ENCODE measurements at regions not wholly inside any gene's neighbourhood (a gene's known extent, or its start where the extent isn't known, plus 50 kb on each side); places are given as distances from the start of the nearest gene placed in this dataset.

GRCh38 chr4:20617678-20618396 is 82.4 kb upstream of the PACRGL start:
- no peak for DNase-seq (ENCODE audit: low spot score)
- Mint-ChIP-seq H3K9me3 (ENCODE audit: unreplicated experiment) (no peaks in the 10 kb centered on the region), H3K36me3 (ENCODE audit: low read depth, unreplicated experiment) (no peaks in the 10 kb centered on the region), H3K27ac (ENCODE audit: unreplicated experiment) (no peak overlapping the region), H3K4me1 (ENCODE audit: unreplicated experiment) (no peaks in the 10 kb centered on the region), H3K27me3 (ENCODE audit: unreplicated experiment) (peaks cover 4% of the 10 kb centered on the region), H3K4me3 (ENCODE audit: unreplicated experiment) (no peak overlapping the region)
- TF ChIP-seq CTCF (IDR thresholded peaks at IDR 0.05; ENCODE audit: unreplicated experiment): no peak

GRCh38 chr4:20618731-20619130 is 81.5 kb upstream of the PACRGL start:
- no peaks in the 10 kb centered on the region for H3K4me1 Mint-ChIP-seq (ENCODE audit: unreplicated experiment)
- H3K4me3 Mint-ChIP-seq (ENCODE audit: unreplicated experiment): no peak overlapping the region

GRCh38 chr4:20621476-20621875 is 78.8 kb upstream of the PACRGL start:
- DNase-seq (ENCODE audit: low spot score): no peak
- Mint-ChIP-seq H3K36me3 (ENCODE audit: low read depth, unreplicated experiment) (no peaks in the 10 kb centered on the region), H3K9me3 (ENCODE audit: unreplicated experiment) (no peaks in the 10 kb centered on the region), H3K4me3 (ENCODE audit: unreplicated experiment) (no peak overlapping the region), H3K27me3 (ENCODE audit: unreplicated experiment) (peaks cover 3% of the 10 kb centered on the region), H3K4me1 (ENCODE audit: unreplicated experiment) (no peaks in the 10 kb centered on the region), H3K27ac (ENCODE audit: unreplicated experiment) (no peak overlapping the region)
- TF ChIP-seq CTCF (IDR thresholded peaks at IDR 0.05; ENCODE audit: unreplicated experiment): no peak

More at GRCh38 chr4:20618731-20619130, 81.5 kb upstream of the PACRGL start:
- TF ChIP-seq CTCF (IDR thresholded peaks at IDR 0.05; ENCODE audit: unreplicated experiment): no peak
- Mint-ChIP-seq H3K36me3 (ENCODE audit: low read depth, unreplicated experiment) (no peaks in the 10 kb centered on the region), H3K27ac (ENCODE audit: unreplicated experiment) (no peak overlapping the region), H3K27me3 (ENCODE audit: unreplicated experiment) (peaks cover 3% of the 10 kb centered on the region), H3K9me3 (ENCODE audit: unreplicated experiment) (no peaks in the 10 kb centered on the region)
- no peak for DNase-seq (ENCODE audit: low spot score)

GRCh38 chr4:20622701-20623100 is 77.6 kb upstream of the PACRGL start:
- no peaks in the 10 kb centered on the region for H3K9me3 Mint-ChIP-seq (ENCODE audit: unreplicated experiment)
- no peak overlapping the region for H3K27ac Mint-ChIP-seq (ENCODE audit: unreplicated experiment)
- peaks cover 3% of the 10 kb centered on the region for H3K27me3 Mint-ChIP-seq (ENCODE audit: unreplicated experiment)
- no peak for DNase-seq (ENCODE audit: low spot score)
- H3K4me3 Mint-ChIP-seq (ENCODE audit: unreplicated experiment): no peak overlapping the region
- TF ChIP-seq CTCF (IDR thresholded peaks at IDR 0.05; ENCODE audit: unreplicated experiment): no peak
- H3K36me3 Mint-ChIP-seq (ENCODE audit: low read depth, unreplicated experiment): no peaks in the 10 kb centered on the region
- H3K4me1 Mint-ChIP-seq (ENCODE audit: unreplicated experiment): no peaks in the 10 kb centered on the region

- TF ChIP-seq CTCF (IDR thresholded peaks at IDR 0.05; ENCODE audit: unreplicated experiment): no peak
- no peak for DNase-seq (ENCODE audit: low spot score)
- Mint-ChIP-seq H3K4me3 (ENCODE audit: unreplicated experiment) (no peak overlapping the region), H3K4me1 (ENCODE audit: unreplicated experiment) (no peaks in the 10 kb centered on the region), H3K27me3 (ENCODE audit: unreplicated experiment) (no peaks in the 10 kb centered on the region), H3K36me3 (ENCODE audit: low read depth, unreplicated experiment) (no peaks in the 10 kb centered on the region), H3K27ac (ENCODE audit: unreplicated experiment) (no peak overlapping the region), H3K9me3 (ENCODE audit: unreplicated experiment) (no peaks in the 10 kb centered on the region)
These were observed 76.3 kb upstream of the PACRGL start for GRCh38 chr4:20623939-20624338.
